Trophoblast cell (in vitro differentiated cells and primary cell): ENCODE measurements at regions not wholly inside any gene's neighbourhood (a gene's known extent, or its start where the extent isn't known, plus 50 kb on each side); places are given as distances from the start of the nearest gene placed in this dataset.

Source experiments
- DNase-seq, 2 donors: peaks; one replicate each; pipeline ENCODE4 v3.0.0-alpha.2; 2016
- H2AFZ ChIP-seq: 2 replicates; pipeline ENCODE4 v1.6.1; 2013; ENCODE audit warnings: low read length, moderate library complexity, mild to moderate bottlenecking; ENCODE audit not compliant: insufficient read depth, poor library complexity
- H2AK5ac ChIP-seq: 2 replicates; pipeline ENCODE4 v1.6.1; 2013; ENCODE audit warnings: mild to moderate bottlenecking, low read length
- H2BK120ac ChIP-seq: 2 replicates; pipeline ENCODE4 v1.6.1; 2013; ENCODE audit warnings: low read length, mild to moderate bottlenecking, moderate library complexity; ENCODE audit not compliant: insufficient read depth, poor library complexity
- H2BK12ac ChIP-seq: 2 replicates; pipeline ENCODE4 v1.6.1; 2013; ENCODE audit warnings: mild to moderate bottlenecking, low read length, moderate library complexity
- H2BK5ac ChIP-seq: 2 replicates; pipeline ENCODE4 v1.6.1; 2013; ENCODE audit warnings: low read length, low read depth, moderate library complexity, mild to moderate bottlenecking; ENCODE audit not compliant: poor library complexity
- H3K14ac ChIP-seq: 2 replicates; pipeline ENCODE4 v1.6.1; 2013; ENCODE audit warnings: mild to moderate bottlenecking, low read length
- H3K18ac ChIP-seq: 2 replicates; pipeline ENCODE4 v1.6.1; 2013; ENCODE audit warnings: mild to moderate bottlenecking, low read length
- H3K23ac ChIP-seq: 2 replicates; pipeline ENCODE4 v1.6.1; 2013; ENCODE audit warnings: low read length
- H3K27ac ChIP-seq: 2 replicates; pipeline ENCODE4 v1.5.1; 2013; ENCODE audit warnings: low read depth, mild to moderate bottlenecking, inconsistent platforms, low read length, moderate library complexity
- H3K27me3 ChIP-seq: 2 replicates; pipeline ENCODE4 v1.6.1; 2013; ENCODE audit warnings: inconsistent platforms, mild to moderate bottlenecking, low read length, moderate library complexity; ENCODE audit not compliant: insufficient read depth
- H3K36me3 ChIP-seq, 2 experiments: 1 replicate in 1 of 2; 2 replicates in 1 of 2; pipeline ENCODE4 v1.6.1; 2013; ENCODE audit warnings: low read length in 2 of 2, mild to moderate bottlenecking in 2 of 2, moderate library complexity in 1 of 2; ENCODE audit not compliant: insufficient read depth in 2 of 2, control insufficient read depth in 1 of 2
- H3K4ac ChIP-seq: 2 replicates; pipeline ENCODE4 v1.6.1; 2013; ENCODE audit warnings: low read depth, mild to moderate bottlenecking, low read length, moderate library complexity
- H3K4me1 ChIP-seq, 2 experiments: 1 replicate in 1 of 2; 2 replicates in 1 of 2; pipeline ENCODE4 v1.6.1; 2013; ENCODE audit warnings: low read length in 2 of 2, mild to moderate bottlenecking in 2 of 2, moderate library complexity in 1 of 2; ENCODE audit not compliant: insufficient read depth in 2 of 2, control insufficient read depth in 1 of 2
- H3K4me2 ChIP-seq: 2 replicates; pipeline ENCODE4 v1.6.1; 2013; ENCODE audit warnings: inconsistent platforms, mild to moderate bottlenecking, low read length, moderate library complexity
- H3K4me3 ChIP-seq: 2 replicates; pipeline ENCODE4 v1.5.1; 2013; ENCODE audit warnings: mild to moderate bottlenecking, low read depth, low read length, inconsistent platforms
- H3K79me1 ChIP-seq: one replicate; pipeline ENCODE4 v1.6.1; 2013; ENCODE audit warnings: low read length
- H3K79me2 ChIP-seq: 2 replicates; pipeline ENCODE4 v1.6.1; 2013; ENCODE audit warnings: low read length, mild to moderate bottlenecking; ENCODE audit not compliant: control insufficient read depth, insufficient read depth, poor library complexity
- H3K9ac ChIP-seq: 2 replicates; pipeline ENCODE4 v1.6.1; 2013; ENCODE audit warnings: mild to moderate bottlenecking, low read length
- H3K9me3 ChIP-seq: 2 replicates; pipeline ENCODE4 v1.6.1; 2013; ENCODE audit warnings: low read depth, mild to moderate bottlenecking, control low read depth, inconsistent platforms, low read length; ENCODE audit not compliant: insufficient read depth
- H4K12ac ChIP-seq: 2 replicates; pipeline ENCODE4 v1.6.1; 2013; ENCODE audit warnings: low read depth, mild to moderate bottlenecking, low read length, moderate library complexity
- H4K8ac ChIP-seq: 2 replicates; pipeline ENCODE4 v1.6.1; 2013; ENCODE audit warnings: low read depth, mild to moderate bottlenecking, low read length, moderate library complexity
- H4K91ac ChIP-seq: one replicate; pipeline ENCODE4 v1.6.1; 2013; ENCODE audit warnings: low read depth, mild to moderate bottlenecking, low read length, moderate library complexity
- WGBS: extraction: QIAGEN DNeasy Blood & Tissue Kit; methylation state at CpG from one replicate; pipeline ENCODE4 v1.1.7; 2013; ENCODE audit warnings: missing lambda C conversion rate; ENCODE audit not compliant: insufficient read length, insufficient coverage; ENCODE audit errors: extremely low coverage; 5-methylcytosine and 5-hydroxymethylcytosine counted together

GRCh38 chr6:163802267-163802666 lies 387.7 kb downstream of the QKI start:
- Histone ChIP-seq H3K18ac (no peak overlapping the region), H4K91ac (no peak overlapping the region), H4K12ac (no peak overlapping the region), H3K27me3 (no peaks in the 10 kb centered on the region), H3K4me3 (no peak overlapping the region), H2AFZ (no peak overlapping the region), H3K9ac (no peak overlapping the region), H3K9me3 (no peaks in the 10 kb centered on the region), H3K79me1 (no peaks in the 10 kb centered on the region), H3K4me2 (no peak overlapping the region), H3K14ac (no peak overlapping the region), H2BK5ac (no peak overlapping the region), H2BK120ac (no peak overlapping the region), H4K8ac (no peak overlapping the region), H3K79me2 (no peaks in the 10 kb centered on the region), H3K4ac (no peak overlapping the region), H3K4me1 (no peaks in the 10 kb centered on the region), H2BK12ac (no peak overlapping the region), H2AK5ac (no peak overlapping the region), H3K23ac (no peak overlapping the region), H3K27ac (no peak overlapping the region), H3K36me3 (no peaks in the 10 kb centered on the region)
- DNase-seq = no peak
- no CpG with 5 or more reads among the region's 2 CpGs for WGBS

GRCh38 chr6:163797296-163797845 lies 382.9 kb downstream of the QKI start:
- Histone ChIP-seq H3K4me1 (no peaks in the 10 kb centered on the region), H4K91ac (no peak overlapping the region), H3K4me3 (no peak overlapping the region), H3K79me2 (no peaks in the 10 kb centered on the region), H3K14ac (no peak overlapping the region), H2AK5ac (no peak overlapping the region), H3K9me3 (no peaks in the 10 kb centered on the region), H3K27me3 (no peaks in the 10 kb centered on the region), H2BK120ac (no peak overlapping the region), H3K4me2 (no peak overlapping the region), H3K36me3 (no peaks in the 10 kb centered on the region), H2AFZ (no peak overlapping the region), H4K12ac (no peak overlapping the region), H3K4ac (no peak overlapping the region), H3K9ac (no peak overlapping the region), H3K79me1 (no peaks in the 10 kb centered on the region), H2BK12ac (no peak overlapping the region), H3K27ac (no peak overlapping the region), H2BK5ac (no peak overlapping the region), H4K8ac (no peak overlapping the region), H3K18ac (no peak overlapping the region), H3K23ac (no peak overlapping the region)
- no CpG with 5 or more reads among the region's 3 CpGs for WGBS
- no peak for DNase-seq

GRCh38 chr6:163793011-163793983 lies 378.8 kb downstream of the QKI start:
- H2BK5ac ChIP-seq = no peak overlapping the region
- H2BK12ac ChIP-seq = no peak overlapping the region
- H3K18ac ChIP-seq = no peak overlapping the region
- H3K9me3 ChIP-seq = no peaks in the 10 kb centered on the region
- no peak overlapping the region for H3K14ac ChIP-seq
- no peaks in the 10 kb centered on the region for H3K27me3 ChIP-seq
- no peak overlapping the region for H2AFZ ChIP-seq
- no peak overlapping the region for H4K12ac ChIP-seq
- H3K4me3 ChIP-seq = no peak overlapping the region
- no peak overlapping the region for H3K23ac ChIP-seq
- no CpG with 5 or more reads among the region's 4 CpGs for WGBS
- no peak overlapping the region for H4K91ac ChIP-seq
- peak; percentile 30 to 44 for DNase-seq
- no peak overlapping the region for H3K9ac ChIP-seq
- H3K79me2 ChIP-seq = no peaks in the 10 kb centered on the region
- H3K4ac ChIP-seq = no peak overlapping the region
- no peak overlapping the region for H2AK5ac ChIP-seq
- no peak overlapping the region for H4K8ac ChIP-seq
- H3K79me1 ChIP-seq = no peaks in the 10 kb centered on the region
- no peak overlapping the region for H2BK120ac ChIP-seq
- H3K36me3 ChIP-seq = no peaks in the 10 kb centered on the region
- no peak overlapping the region for H3K4me2 ChIP-seq
- no peak overlapping the region for H3K27ac ChIP-seq
- H3K4me1 ChIP-seq = no peaks in the 10 kb centered on the region

GRCh38 chr6:163790266-163790840 lies 375.8 kb downstream of the QKI start:
- Histone ChIP-seq H2AFZ (no peak overlapping the region), H3K4me3 (no peak overlapping the region), H3K4ac (no peak overlapping the region), H3K14ac (no peak overlapping the region), H3K9me3 (no peaks in the 10 kb centered on the region), H2BK5ac (no peak overlapping the region), H3K79me2 (no peaks in the 10 kb centered on the region), H3K23ac (no peak overlapping the region), H2BK120ac (no peak overlapping the region), H3K27ac (no peak overlapping the region), H3K9ac (no peak overlapping the region), H2BK12ac (no peak overlapping the region), H3K79me1 (no peaks in the 10 kb centered on the region), H3K18ac (no peak overlapping the region), H4K12ac (no peak overlapping the region), H3K4me2 (no peak overlapping the region), H4K91ac (no peak overlapping the region), H2AK5ac (no peak overlapping the region), H3K27me3 (no peaks in the 10 kb centered on the region), H3K4me1 (no peaks in the 10 kb centered on the region), H3K36me3 (no peaks in the 10 kb centered on the region), H4K8ac (no peak overlapping the region)
- no peak for DNase-seq
- no CpG with 5 or more reads among the region's 5 CpGs for WGBS
